ENCODE measurements at regions not wholly inside any gene's neighbourhood (a gene's known extent, or its start where the extent isn't known, plus 50 kb on each side); places are given as distances from the start of the nearest gene placed in this dataset.

GRCh38 chr12:98067795-98068194 is 447.6 kb upstream of the TMPO start:
- no peak for DNase-seq

- DNase-seq, result no peak
These were observed 441.8 kb upstream of the TMPO start for GRCh38 chr12:98073610-98074009.

GRCh38 chr12:98074286-98074685 is 441.1 kb upstream of the TMPO start:
- DNase-seq, result no peak

GRCh38 chr12:98084391-98084790 is 431.0 kb upstream of the TMPO start:
- no peak for DNase-seq

GRCh38 chr12:98085046-98085755 is 430.2 kb upstream of the TMPO start:
- DNase-seq, result no peak

- no peak for DNase-seq
These were observed 424.7 kb upstream of the TMPO start for GRCh38 chr12:98090731-98091130.

- no peak for DNase-seq
These were observed 419.0 kb upstream of the TMPO start for GRCh38 chr12:98096436-98096835.

- DNase-seq, result no peak
These were observed 409.2 kb upstream of the TMPO start for GRCh38 chr12:98106031-98106683.

GRCh38 chr12:98109266-98109665 is 406.1 kb upstream of the TMPO start:
- no peak for DNase-seq

GRCh38 chr12:98110536-98110935 is 404.9 kb upstream of the TMPO start:
- no peak for DNase-seq

GRCh38 chr12:98113548-98113947 is 401.8 kb upstream of the TMPO start:
- DNase-seq, result no peak

GRCh38 chr12:98121963-98122362 is 393.4 kb upstream of the TMPO start:
- no peak for DNase-seq

GRCh38 chr12:98123021-98123461 is 392.3 kb upstream of the TMPO start:
- no peak for DNase-seq

- DNase-seq, result no peak
These were observed 388.6 kb upstream of the TMPO start for GRCh38 chr12:98126637-98127335.

- DNase-seq, result no peak
These were observed 388.1 kb upstream of the TMPO start for GRCh38 chr12:98127336-98127679.

- DNase-seq, result no peak
These were observed 387.5 kb upstream of the TMPO start for GRCh38 chr12:98127854-98128253.

- DNase-seq, result no peak
These were observed 378.8 kb upstream of the TMPO start for GRCh38 chr12:98136544-98136943.

- DNase-seq, result no peak
These were observed 378.1 kb upstream of the TMPO start for GRCh38 chr12:98137278-98137677.

GRCh38 chr12:98144953-98145352 is 370.4 kb upstream of the TMPO start:
- no peak for DNase-seq

- DNase-seq, result no peak
These were observed 369.3 kb upstream of the TMPO start for GRCh38 chr12:98146043-98146442.

GRCh38 chr12:98146487-98146886 is 368.9 kb upstream of the TMPO start:
- no peak for DNase-seq

GRCh38 chr12:98149270-98149669 is 366.1 kb upstream of the TMPO start:
- no peak for DNase-seq

- DNase-seq, result no peak
These were observed 365.6 kb upstream of the TMPO start for GRCh38 chr12:98149691-98150210.

GRCh38 chr12:98151105-98151590 is 364.2 kb upstream of the TMPO start:
- no peak for DNase-seq

Data from GDM1 (cell line).